ENCODE measurements at regions not wholly inside any gene's neighbourhood (a gene's known extent, or its start where the extent isn't known, plus 50 kb on each side); places are given as distances from the start of the nearest gene placed in this dataset.

DNA sequence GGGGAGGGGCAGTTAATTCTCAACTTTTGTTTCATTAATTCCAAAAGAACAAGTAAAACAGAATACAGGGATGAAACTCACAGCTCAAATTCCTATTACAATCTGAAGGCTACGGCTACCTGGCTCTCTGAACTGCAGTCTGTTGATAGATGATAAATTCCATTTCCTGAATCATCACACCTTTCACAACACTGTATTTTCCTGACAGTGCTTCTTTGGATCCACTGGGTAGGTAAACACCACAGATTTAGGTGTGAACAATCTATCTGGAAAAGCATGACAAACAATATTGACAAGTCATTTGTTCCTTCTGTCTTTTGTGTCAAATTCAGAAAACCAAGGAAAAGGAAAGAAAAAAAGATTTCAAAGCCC, 843.2 kb downstream of the LRRTM4 start:
- TF ChIP-seq NR2F2 (IDR thresholded peaks at IDR 0.05; ENCODE audit: borderline replicate concordance, low read depth) = no peak
- TF ChIP-seq ZNF720 (CRISPR knock-in tag; IDR thresholded peaks at IDR 0.05) = no peak
- TF ChIP-seq, protein P1, sequence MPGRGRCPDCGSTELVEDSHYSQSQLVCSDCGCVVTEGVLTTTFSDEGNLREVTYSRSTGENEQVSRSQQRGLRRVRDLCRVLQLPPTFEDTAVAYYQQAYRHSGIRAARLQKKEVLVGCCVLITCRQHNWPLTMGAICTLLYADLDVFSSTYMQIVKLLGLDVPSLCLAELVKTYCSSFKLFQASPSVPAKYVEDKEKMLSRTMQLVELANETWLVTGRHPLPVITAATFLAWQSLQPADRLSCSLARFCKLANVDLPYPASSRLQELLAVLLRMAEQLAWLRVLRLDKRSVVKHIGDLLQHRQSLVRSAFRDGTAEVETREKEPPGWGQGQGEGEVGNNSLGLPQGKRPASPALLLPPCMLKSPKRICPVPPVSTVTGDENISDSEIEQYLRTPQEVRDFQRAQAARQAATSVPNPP (CRISPR knock-in tag; IDR thresholded peaks at IDR 0.05) = no peak
- TF ChIP-seq, protein P2, sequence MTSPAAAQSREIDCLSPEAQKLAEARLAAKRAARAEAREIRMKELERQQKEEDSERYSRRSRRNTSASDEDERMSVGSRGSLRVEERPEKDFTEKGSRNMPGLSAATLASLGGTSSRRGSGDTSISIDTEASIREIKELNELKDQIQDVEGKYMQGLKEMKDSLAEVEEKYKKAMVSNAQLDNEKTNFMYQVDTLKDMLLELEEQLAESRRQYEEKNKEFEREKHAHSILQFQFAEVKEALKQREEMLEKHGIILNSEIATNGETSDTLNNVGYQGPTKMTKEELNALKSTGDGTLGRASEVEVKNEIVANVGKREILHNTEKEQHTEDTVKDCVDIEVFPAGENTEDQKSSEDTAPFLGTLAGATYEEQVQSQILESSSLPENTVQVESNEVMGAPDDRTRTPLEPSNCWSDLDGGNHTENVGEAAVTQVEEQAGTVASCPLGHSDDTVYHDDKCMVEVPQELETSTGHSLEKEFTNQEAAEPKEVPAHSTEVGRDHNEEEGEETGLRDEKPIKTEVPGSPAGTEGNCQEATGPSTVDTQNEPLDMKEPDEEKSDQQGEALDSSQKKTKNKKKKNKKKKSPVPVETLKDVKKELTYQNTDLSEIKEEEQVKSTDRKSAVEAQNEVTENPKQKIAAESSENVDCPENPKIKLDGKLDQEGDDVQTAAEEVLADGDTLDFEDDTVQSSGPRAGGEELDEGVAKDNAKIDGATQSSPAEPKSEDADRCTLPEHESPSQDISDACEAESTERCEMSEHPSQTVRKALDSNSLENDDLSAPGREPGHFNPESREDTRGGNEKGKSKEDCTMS (CRISPR knock-in tag; conservative IDR thresholded peaks at IDR 0.05) = no peak
- TF ChIP-seq ZNF282 (IDR thresholded peaks at IDR 0.05; ENCODE audit: partially characterized antibody) = no peak
- TF ChIP-seq NFYB (CRISPR knock-in tag; IDR thresholded peaks at IDR 0.05) = no peak
- TF ChIP-seq, protein P3, sequence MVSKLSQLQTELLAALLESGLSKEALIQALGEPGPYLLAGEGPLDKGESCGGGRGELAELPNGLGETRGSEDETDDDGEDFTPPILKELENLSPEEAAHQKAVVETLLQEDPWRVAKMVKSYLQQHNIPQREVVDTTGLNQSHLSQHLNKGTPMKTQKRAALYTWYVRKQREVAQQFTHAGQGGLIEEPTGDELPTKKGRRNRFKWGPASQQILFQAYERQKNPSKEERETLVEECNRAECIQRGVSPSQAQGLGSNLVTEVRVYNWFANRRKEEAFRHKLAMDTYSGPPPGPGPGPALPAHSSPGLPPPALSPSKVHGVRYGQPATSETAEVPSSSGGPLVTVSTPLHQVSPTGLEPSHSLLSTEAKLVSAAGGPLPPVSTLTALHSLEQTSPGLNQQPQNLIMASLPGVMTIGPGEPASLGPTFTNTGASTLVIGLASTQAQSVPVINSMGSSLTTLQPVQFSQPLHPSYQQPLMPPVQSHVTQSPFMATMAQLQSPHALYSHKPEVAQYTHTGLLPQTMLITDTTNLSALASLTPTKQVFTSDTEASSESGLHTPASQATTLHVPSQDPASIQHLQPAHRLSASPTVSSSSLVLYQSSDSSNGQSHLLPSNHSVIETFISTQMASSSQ (IDR thresholded peaks at IDR 0.05; ENCODE audit: low read depth) = no peak
- TF ChIP-seq, protein P3 (CRISPR knock-in tag; IDR thresholded peaks at IDR 0.05; ENCODE audit: borderline replicate concordance) = no peak
- no peak for TF ChIP-seq TCF7 (IDR thresholded peaks at IDR 0.05; ENCODE audit: low read depth)
- no peak for TF ChIP-seq ESRRA (CRISPR knock-in tag; IDR thresholded peaks at IDR 0.05; ENCODE audit: low read depth)
- TF ChIP-seq ZNF431 (CRISPR knock-in tag; IDR thresholded peaks at IDR 0.05; ENCODE audit: borderline replicate concordance, low read depth) = no peak
